AG04450 (cell line): ENCODE measurements at regions not wholly inside any gene's neighbourhood (a gene's known extent, or its start where the extent isn't known, plus 50 kb on each side); places are given as distances from the start of the nearest gene placed in this dataset.

ENCODE experiments used
- CTCF ChIA-PET: fragments of 300-600, 350-600 bp; formaldehyde crosslinking; extraction: SDS; loops from one replicate; lab custom pipeline; 2022; ENCODE audit warnings: antibody characterized with exemption, inconsistent platforms; lab: Charles Lee
- POLR2A ChIA-PET: fragments of 350-600 bp; formaldehyde crosslinking; extraction: SDS; loops from one replicate; lab custom pipeline; 2021; ENCODE audit warnings: antibody characterized with exemption, inconsistent platforms; lab: Yijun Ruan, JAX
- DNase-seq: peaks from one replicate; pipeline ENCODE4 v3.0.0-alpha.2; 2011; ENCODE audit warnings: low read depth, low spot score
- H3K27ac ChIP-seq: one replicate; pipeline ENCODE4 v1.5.1; 2012; ENCODE audit warnings: low read depth, low read length, control low read depth
- H3K27me3 ChIP-seq: one replicate; pipeline ENCODE4 v1.6.0; 2012; ENCODE audit warnings: low read length; ENCODE audit not compliant: control insufficient read depth, insufficient read depth
- H3K4me3 ChIP-seq: 2 replicates; pipeline ENCODE4 v1.5.1; 2011; ENCODE audit warnings: mild to moderate bottlenecking, low read depth, low read length, control low read depth
- H3K9me3 ChIP-seq: 2 replicates; pipeline ENCODE4 v1.5.1; 2012; ENCODE audit warnings: low read length; ENCODE audit not compliant: control insufficient read depth, insufficient read depth
- CTCF ChIP-seq: IDR thresholded peaks from 2 replicates; pipeline ENCODE4 v1.5.1; 2011; ENCODE audit warnings: low read depth, low read length, control low read depth, inconsistent platforms

- H3K27me3 ChIP-seq = no peaks in the 10 kb centered on the region
- H3K9me3 ChIP-seq = no peaks in the 10 kb centered on the region
- H3K27ac ChIP-seq = no peak overlapping the region
- no peak overlapping the region for H3K4me3 ChIP-seq
- POLR2A ChIA-PET = no interaction called here
- CTCF ChIA-PET = interaction anchor here (1.6 kb wide), 1 partner anchor 12 kb away, joined by 4 read pairs; no protein-coding TSS in a partner anchor
- no peak for DNase-seq
- no peak for TF ChIP-seq CTCF
These were observed 158.8 kb downstream of the IL20RB start for GRCh38 chr3:137116619-137117018.

GRCh38 chr3:137121704-137122314 lies 164.0 kb downstream of the IL20RB start:
- POLR2A ChIA-PET = no interaction called here
- H3K27ac ChIP-seq = no peak overlapping the region
- peak; percentile 67 for TF ChIP-seq CTCF
- H3K4me3 ChIP-seq = no peak overlapping the region
- peaks cover 2% of the 10 kb centered on the region for H3K27me3 ChIP-seq
- CTCF ChIA-PET = interaction anchor here (0.6 to 2.8 kb wide), 10 partner anchors 8 to 1184 kb away, joined by 3 to 17 read pairs (median 4); no protein-coding TSS in a partner anchor
- DNase-seq = peak; percentile 4
- H3K9me3 ChIP-seq = no peaks in the 10 kb centered on the region

- Histone ChIP-seq H3K27ac (no peak overlapping the region), H3K9me3 (no peaks in the 10 kb centered on the region), H3K4me3 (no peak overlapping the region), H3K27me3 (peaks cover 2% of the 10 kb centered on the region)
- POLR2A ChIA-PET = no interaction called here
- CTCF ChIA-PET = no interaction called here
- DNase-seq = no peak
- TF ChIP-seq CTCF = no peak
These were observed 173.3 kb downstream of the IL20RB start for GRCh38 chr3:137131081-137131480.

- Histone ChIP-seq H3K9me3 (no peaks in the 10 kb centered on the region), H3K27me3 (no peaks in the 10 kb centered on the region), H3K4me3 (no peak overlapping the region), H3K27ac (no peak overlapping the region)
- ChIA-PET CTCF (no interaction called here), POLR2A (no interaction called here)
- TF ChIP-seq CTCF = no peak
- no peak for DNase-seq
These were observed 176.6 kb downstream of the IL20RB start for GRCh38 chr3:137134431-137134830.

GRCh38 chr3:137148406-137148805 lies 190.6 kb downstream of the IL20RB start:
- TF ChIP-seq CTCF = no peak
- Histone ChIP-seq H3K9me3 (no peaks in the 10 kb centered on the region), H3K27ac (no peak overlapping the region), H3K4me3 (no peak overlapping the region), H3K27me3 (no peaks in the 10 kb centered on the region)
- no peak for DNase-seq
- POLR2A ChIA-PET = no interaction called here
- CTCF ChIA-PET = no interaction called here
